Pancreas (tissue), 10 donors: ENCODE measurements at regions not wholly inside any gene's neighbourhood (a gene's known extent, or its start where the extent isn't known, plus 50 kb on each side); places are given as distances from the start of the nearest gene placed in this dataset.

Experiments
- ATAC-seq, 4 donors: fragments of 200-7000 bp; cut with Tn5 transposase; one replicate each; pipeline versions ENCODE4 v1.8.0 to v1.9.1; 2020; ENCODE audit warnings: mild to moderate bottlenecking in 4 of 4, moderate library complexity in 4 of 4
- DNase-seq, 6 donors: peaks; one replicate each; pipeline ENCODE4 v3.0.0-alpha.2; 2020
- FAIRE-seq: peaks from 2 replicates; lab custom pipeline; 2012; peaks lifted over from hg19 to GRCh38; lab: Jason Lieb, UNC
- H3K27ac ChIP-seq, 4 donors: fragments of 200-600 bp; sonication (generic); 1 replicate in 3 of 4; 2 replicates in 1 of 4; pipeline versions ENCODE4 v1.5.0 to v1.8.0; 2020
- H3K27me3 ChIP-seq, 4 donors: fragments of 200-600 bp; one replicate each; pipeline ENCODE4 v1.8.0; 2021
- H3K36me3 ChIP-seq, 3 donors: fragments of 200-600 bp; sonication (generic) in 1 of 3; one replicate each; pipeline versions ENCODE4 v1.5.0 to v1.8.0; 2020 to 2021
- H3K4me1 ChIP-seq, 3 donors: fragments of 200-600 bp; one replicate each; pipeline ENCODE4 v1.8.0; 2021
- H3K4me3 ChIP-seq, 4 donors: fragments of 200-600 bp; sonication (generic) in 2 of 4; one replicate each; pipeline versions ENCODE4 v1.5.0 to v1.8.0; 2020 to 2021
- H3K9me3 ChIP-seq, 4 donors: fragments of 200-600 bp; one replicate each; pipeline ENCODE4 v1.8.0; 2021
- CTCF ChIP-seq, 4 donors: fragments of 200-600 bp; sonication (generic) in 3 of 4; IDR thresholded peaks; one replicate each; pipeline versions ENCODE4 v1.5.0 to v1.8.0; 2021; ENCODE audit warnings: antibody characterized with exemption in 4 of 4
- WGBS, 2 donors: extraction: QIAGEN DNeasy Blood & Tissue Kit; methylation state at CpG; one replicate each; pipeline ENCODE4 v1.1.7; 2013; 5-methylcytosine and 5-hydroxymethylcytosine counted together
- intact Hi-C, 3 donors: fragments of 100-400 bp; cut with DNase I; formaldehyde crosslinking; loops; one replicate each; pipeline versions ENCODE4 v1.11.1 to v1.14.2; 2022
- donor health status: healthy with polysubstance abuse.
- donor health status: DM: no; HTN: no; CAD: no; lungs with moderate emphysema.
- donor health status: DM: no; HTN: no; CAD: no.
- donor health status: control.
- donor health status: control.
- donor health status: Bipolar disorder and iron deficiency.
- donor health status: DM: yes; HTN: yes; CAD: no.
- donor health status: DM: no; HTN: no; CAD: no.
- donor health status: DM: no; HTN: no; CAD: no.
- donor health status: DM: yes; HTN: yes; CAD: no.

- ATAC-seq (no peak), FAIRE-seq (no peak), DNase-seq (no peak)
- peaks cover 0 to 6% (median 0%) of the 10 kb centered on the region in 3 donors for H3K4me1 ChIP-seq
- H3K9me3 ChIP-seq = no peaks in the 10 kb centered on the region
- TF ChIP-seq CTCF (IDR thresholded peaks at IDR 0.05) = no peak
- no peaks in the 10 kb centered on the region for H3K27me3 ChIP-seq
- no peak overlapping the region for H3K4me3 ChIP-seq
- no peak overlapping the region for H3K27ac ChIP-seq
- intact Hi-C loops = no loop called here
- no peaks in the 10 kb centered on the region for H3K36me3 ChIP-seq
- 90 to 95% methylated on average over 2 of the region's 2 CpGs for WGBS, 2 donors
These were observed 295.8 kb downstream of the BCKDHB start for GRCh38 chr6:80402266-80402665.
